SK-N-SH (cell line): ENCODE measurements at regions not wholly inside any gene's neighbourhood (a gene's known extent, or its start where the extent isn't known, plus 50 kb on each side); places are given as distances from the start of the nearest gene placed in this dataset.

Experiments used
- CHD2 ChIP-seq: fragments of 150-350 bp; IDR thresholded peaks from 2 replicates; pipeline ENCODE4 v1.6.1; 2018; ENCODE audit warnings: low read length; ENCODE audit not compliant: partially characterized antibody
- CTCF ChIP-seq: fragments of 200-600 bp; sonication (generic); IDR thresholded peaks from 2 replicates; pipeline ENCODE4 v1.6.1; 2017; ENCODE audit warnings: antibody characterized with exemption, mild to moderate bottlenecking, moderate library complexity
- EZH2phosphoT487 ChIP-seq: fragments of 200-600 bp; sonication (generic); IDR thresholded peaks from 2 replicates; pipeline ENCODE4 v1.6.1; 2017; ENCODE audit warnings: low read depth, mixed run types, mild to moderate bottlenecking, antibody characterized with exemption, moderate library complexity, borderline replicate concordance
- FOSL2 ChIP-seq: IDR thresholded peaks from 2 replicates; pipeline ENCODE4 v1.4.0; 2012; ENCODE audit warnings: low read depth, mild to moderate bottlenecking, moderate library complexity, borderline replicate concordance
- FOXM1 ChIP-seq: IDR thresholded peaks from 2 replicates; pipeline ENCODE4 v1.4.0; 2012; ENCODE audit warnings: low read depth, mild to moderate bottlenecking
- POLR2AphosphoS5 ChIP-seq: IDR thresholded peaks from 2 replicates; pipeline ENCODE4 v1.6.1; 2012; ENCODE audit warnings: low read depth, low read length
- REST ChIP-seq: IDR thresholded peaks from 2 replicates; pipeline ENCODE4 v1.6.1; 2012; ENCODE audit warnings: mild to moderate bottlenecking, low read depth, low read length, moderate library complexity
- RXRA ChIP-seq: IDR thresholded peaks from 2 replicates; pipeline ENCODE4 v1.4.0; 2012; ENCODE audit warnings: low read depth, mild to moderate bottlenecking, borderline replicate concordance
- TCF12 ChIP-seq: IDR thresholded peaks from 2 replicates; pipeline ENCODE4 v1.4.0; 2012

GRCh38 chr1:60886793-60887331, 195.5 kb upstream of the NFIA start:
- TF ChIP-seq TCF12 (peak; percentile 83), CTCF (no peak), CHD2 (peak; percentile 96), POLR2AphosphoS5 (peak; percentile 45; the same call in 1 of the 2 replicates), RXRA (no peak), FOSL2 (no peak), EZH2phosphoT487 (no peak), FOXM1 (0 out of 2 replicates have a peak, but pooled peaks have one; percentile 28), REST (no peak)
